Esophagus squamous epithelium (tissue), 5 donors: ENCODE measurements at regions not wholly inside any gene's neighbourhood (a gene's known extent, or its start where the extent isn't known, plus 50 kb on each side); places are given as distances from the start of the nearest gene placed in this dataset.

Source experiments
- DNase-seq: peaks from one replicate; lab custom pipeline; 2025; lab: John Stamatoyannopoulos, UW
- H3K27ac ChIP-seq, 4 donors: fragments of 200-600 bp; sonication (generic); one replicate each; pipeline ENCODE4 v1.5.1; 2016 to 2019; ENCODE audit warnings: mild to moderate bottlenecking in 1 of 4
- H3K27me3 ChIP-seq, 4 donors: fragments of 200-600 bp; sonication (generic); 1 replicate in 3 of 4; 2 replicates in 1 of 4; pipeline versions ENCODE4 v1.5.1 to v1.6.0; 2017 to 2021; ENCODE audit warnings: antibody characterized with exemption in 1 of 4
- H3K36me3 ChIP-seq, 3 donors: fragments of 200-600 bp; sonication (generic); one replicate each; pipeline ENCODE4 v1.5.1; 2016 to 2019
- H3K4me1 ChIP-seq, 3 donors: fragments of 200-600 bp; sonication (generic); one replicate each; pipeline ENCODE4 v1.5.1; 2017 to 2019
- H3K4me3 ChIP-seq, 4 donors: fragments of 200-600 bp; sonication (generic); 1 replicate in 3 of 4; 2 replicates in 1 of 4; pipeline ENCODE4 v1.5.1; 2016 to 2019; ENCODE audit warnings: mild to moderate bottlenecking in 2 of 4, moderate library complexity in 1 of 4
- H3K9me3 ChIP-seq, 3 donors: fragments of 200-600 bp; sonication (generic); one replicate each; pipeline ENCODE4 v1.5.1; 2016 to 2019
- POLR2A ChIP-seq, 4 donors: fragments of 450-650 bp; IDR thresholded peaks; one replicate each; pipeline ENCODE4 v1.6.1; 2017; ENCODE audit warnings: antibody characterized with exemption in 4 of 4, mild to moderate bottlenecking in 4 of 4, moderate library complexity in 3 of 4
- WGBS, 2 donors: methylation state at CpG; one replicate each; pipeline ENCODE4 v1.1.5; 2018; 5-methylcytosine and 5-hydroxymethylcytosine counted together
- intact Hi-C: fragments of 100-400 bp; cut with DNase I; formaldehyde crosslinking; loops from one replicate; pipeline ENCODE4 v1.15.0; 2022
- TF ChIP-seq, protein P1 (sequence below), 6 experiments: fragments of 450-650 bp in 4 of 6; fragments of 200-600 bp in 2 of 6; sonication (generic) in 2 of 6; IDR thresholded peaks; one replicate each; pipeline ENCODE4 v1.5.1; 2016 to 2019; ENCODE audit warnings: antibody characterized with exemption in 6 of 6, mild to moderate bottlenecking in 4 of 6, moderate library complexity in 4 of 6
- donor health status: DM: yes; HTN: yes; CAD: no.

GRCh38 chr13:112213467-112214255 lies 146.7 kb downstream of the SOX1 start:
- Histone ChIP-seq H3K9me3 (no peaks in the 10 kb centered on the region), H3K27ac (no peak overlapping the region), H3K27me3 (peaks cover 0 to 42% (median 0%) of the 10 kb centered on the region in 4 donors), H3K36me3 (no peaks in the 10 kb centered on the region), H3K4me3 (no peak overlapping the region), H3K4me1 (no peaks in the 10 kb centered on the region)
- 40 to 79% methylated on average over 7 to 18 of the region's 24 CpGs for WGBS, 2 donors
- no peak for TF ChIP-seq POLR2A (IDR thresholded peaks at IDR 0.05)
- TF ChIP-seq, protein P1, sequence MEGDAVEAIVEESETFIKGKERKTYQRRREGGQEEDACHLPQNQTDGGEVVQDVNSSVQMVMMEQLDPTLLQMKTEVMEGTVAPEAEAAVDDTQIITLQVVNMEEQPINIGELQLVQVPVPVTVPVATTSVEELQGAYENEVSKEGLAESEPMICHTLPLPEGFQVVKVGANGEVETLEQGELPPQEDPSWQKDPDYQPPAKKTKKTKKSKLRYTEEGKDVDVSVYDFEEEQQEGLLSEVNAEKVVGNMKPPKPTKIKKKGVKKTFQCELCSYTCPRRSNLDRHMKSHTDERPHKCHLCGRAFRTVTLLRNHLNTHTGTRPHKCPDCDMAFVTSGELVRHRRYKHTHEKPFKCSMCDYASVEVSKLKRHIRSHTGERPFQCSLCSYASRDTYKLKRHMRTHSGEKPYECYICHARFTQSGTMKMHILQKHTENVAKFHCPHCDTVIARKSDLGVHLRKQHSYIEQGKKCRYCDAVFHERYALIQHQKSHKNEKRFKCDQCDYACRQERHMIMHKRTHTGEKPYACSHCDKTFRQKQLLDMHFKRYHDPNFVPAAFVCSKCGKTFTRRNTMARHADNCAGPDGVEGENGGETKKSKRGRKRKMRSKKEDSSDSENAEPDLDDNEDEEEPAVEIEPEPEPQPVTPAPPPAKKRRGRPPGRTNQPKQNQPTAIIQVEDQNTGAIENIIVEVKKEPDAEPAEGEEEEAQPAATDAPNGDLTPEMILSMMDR (IDR thresholded peaks at IDR 0.05): no peak
- DNase-seq: no peak
- intact Hi-C loops: no loop called here

GRCh38 chr13:112215871-112216270 lies 148.9 kb downstream of the SOX1 start:
- no peak overlapping the region for H3K4me3 ChIP-seq
- intact Hi-C loops: no loop called here
- WGBS, 2 donors: 51 to 60% methylated on average over 4 to 5 of the region's 19 CpGs
- H3K9me3 ChIP-seq: no peaks in the 10 kb centered on the region
- no peak overlapping the region for H3K27ac ChIP-seq
- H3K4me1 ChIP-seq: no peaks in the 10 kb centered on the region
- H3K36me3 ChIP-seq: no peaks in the 10 kb centered on the region
- TF ChIP-seq, protein P1 (IDR thresholded peaks at IDR 0.05): no peak
- TF ChIP-seq POLR2A (IDR thresholded peaks at IDR 0.05): no peak
- DNase-seq: no peak
- H3K27me3 ChIP-seq: peaks cover 0 to 34% (median 0%) of the 10 kb centered on the region in 4 donors

DNA sequence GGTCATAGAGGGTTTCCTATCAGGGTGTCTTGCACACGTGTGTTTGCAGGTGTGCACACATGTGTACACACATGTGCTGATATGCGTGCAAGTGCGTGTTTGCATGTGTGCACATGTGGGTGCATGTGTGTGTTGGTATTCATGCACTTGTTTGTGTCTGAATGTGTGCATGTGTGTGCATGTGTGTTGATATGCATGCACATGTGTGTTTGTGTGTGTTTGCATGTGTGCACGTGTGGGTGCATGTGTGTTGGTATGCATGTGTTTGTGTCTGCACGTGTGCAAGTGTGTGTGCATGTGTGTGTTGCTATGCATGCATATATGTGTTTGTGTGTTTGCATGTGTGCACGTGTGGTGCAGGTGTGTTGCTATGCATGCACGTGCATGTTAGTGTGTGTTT lies 150.5 kb downstream of the SOX1 start:
- WGBS, 2 donors: 77 to 81% methylated on average over 6 of the region's 7 CpGs
- H3K4me1 ChIP-seq: no peaks in the 10 kb centered on the region
- no peaks in the 10 kb centered on the region for H3K9me3 ChIP-seq
- TF ChIP-seq, protein P1 (IDR thresholded peaks at IDR 0.05): no peak
- H3K4me3 ChIP-seq: no peak overlapping the region
- DNase-seq: no peak
- no peaks in the 10 kb centered on the region for H3K36me3 ChIP-seq
- intact Hi-C loops: no loop called here
- no peak overlapping the region for H3K27ac ChIP-seq
- H3K27me3 ChIP-seq: peaks cover 0 to 34% (median 0%) of the 10 kb centered on the region in 4 donors

DNA sequence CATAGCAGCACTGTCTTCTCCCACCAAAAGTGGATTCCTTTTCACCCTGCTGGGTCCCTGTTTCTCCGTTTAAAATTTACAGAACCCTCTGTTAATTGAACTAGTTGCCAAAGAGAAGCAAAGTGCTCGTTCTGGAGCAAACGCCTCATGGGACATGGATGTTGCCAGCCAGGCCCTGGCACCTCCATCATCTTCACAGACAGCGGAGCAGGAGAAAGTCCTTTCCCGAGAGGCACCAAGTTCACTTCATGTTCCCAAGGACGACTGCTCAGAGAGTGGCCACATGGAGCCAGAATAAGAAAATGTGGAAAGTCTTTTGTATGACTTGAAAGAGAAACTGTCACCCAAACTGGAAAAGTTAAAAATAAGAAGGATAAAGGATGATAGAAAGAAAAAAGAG lies 151.5 kb downstream of the SOX1 start:
- Histone ChIP-seq H3K27ac (no peak overlapping the region), H3K9me3 (no peaks in the 10 kb centered on the region), H3K4me3 (no peak overlapping the region), H3K4me1 (no peaks in the 10 kb centered on the region), H3K36me3 (no peaks in the 10 kb centered on the region), H3K27me3 (peaks cover 0 to 25% (median 0%) of the 10 kb centered on the region in 4 donors)
- WGBS, 2 donors: 49% methylated on average over 6 of the region's 6 CpGs; no CpG with 5 or more reads in 1 of the 2 donors
- TF ChIP-seq, protein P1 (IDR thresholded peaks at IDR 0.05): no peak
- no peak for TF ChIP-seq POLR2A (IDR thresholded peaks at IDR 0.05)
- intact Hi-C loops: no loop called here
- DNase-seq: no peak

GRCh38 chr13:112219740-112220139 lies 152.8 kb downstream of the SOX1 start:
- DNase-seq: no peak
- Histone ChIP-seq H3K9me3 (no peaks in the 10 kb centered on the region), H3K36me3 (no peaks in the 10 kb centered on the region), H3K27ac (no peak overlapping the region), H3K4me3 (no peak overlapping the region), H3K27me3 (peaks cover 0 to 18% (median 0%) of the 10 kb centered on the region in 4 donors), H3K4me1 (no peaks in the 10 kb centered on the region)
- TF ChIP-seq, protein P1 (IDR thresholded peaks at IDR 0.05): no peak
- WGBS, 2 donors: 75 to 76% methylated on average over 8 of the region's 8 CpGs
- intact Hi-C loops: no loop called here
